HG03354 (cell line): ENCODE measurements at regions not wholly inside any gene's neighbourhood (a gene's known extent, or its start where the extent isn't known, plus 50 kb on each side); places are given as distances from the start of the nearest gene placed in this dataset.

ENCODE experiments used
- ATAC-seq: cut with Tn5 transposase; IDR thresholded peaks from one replicate; pipeline ENCODE4 v1.9.1; 2021; ENCODE audit warnings: mild to moderate bottlenecking; ENCODE audit not compliant: unreplicated experiment, poor library complexity, severe bottlenecking

DNA sequence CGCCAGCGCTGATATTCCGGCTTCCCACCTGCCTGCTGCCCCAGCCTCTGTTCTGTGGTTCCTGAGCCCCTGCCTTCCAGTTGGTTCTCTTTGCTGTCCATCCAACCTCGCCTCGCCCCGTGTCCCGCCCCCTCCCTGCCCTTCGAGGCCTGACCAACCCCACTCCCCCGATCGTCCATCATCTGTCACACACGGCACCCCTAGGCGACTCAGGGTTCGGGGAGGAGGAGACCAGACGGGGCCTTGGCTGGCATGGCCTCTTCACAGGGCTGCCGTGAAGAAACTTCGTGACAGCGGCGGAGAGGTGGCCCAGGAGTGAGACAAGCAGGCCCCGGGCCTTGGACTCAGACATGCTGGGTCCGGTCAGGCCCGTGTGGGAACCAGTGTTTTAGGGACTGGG lies 226.1 kb downstream of the QKI start:
- no peak for ATAC-seq

DNA sequence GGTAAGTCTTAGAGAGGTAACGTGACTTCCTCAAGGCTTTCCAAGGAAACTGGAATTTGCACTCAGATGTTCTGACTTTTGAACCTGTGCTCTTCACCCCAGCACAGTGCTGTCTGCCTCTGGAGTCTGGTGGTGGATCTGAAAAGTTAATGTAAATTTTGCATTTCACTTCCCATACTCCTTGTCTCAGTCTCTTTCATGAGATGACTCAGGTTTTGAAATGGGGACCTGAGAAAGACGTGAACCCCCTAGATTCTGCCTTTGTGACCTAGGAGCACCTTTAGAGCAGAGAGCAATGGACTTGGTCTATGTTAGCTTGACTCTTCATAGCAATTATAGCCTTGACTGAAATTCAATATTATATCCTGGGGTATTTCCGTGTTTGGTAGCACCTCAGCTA lies 223.0 kb downstream of the QKI start:
- peak; percentile 82 for ATAC-seq

GRCh38 chr6:163635731-163636364 lies 221.3 kb downstream of the QKI start:
- ATAC-seq = no peak

DNA sequence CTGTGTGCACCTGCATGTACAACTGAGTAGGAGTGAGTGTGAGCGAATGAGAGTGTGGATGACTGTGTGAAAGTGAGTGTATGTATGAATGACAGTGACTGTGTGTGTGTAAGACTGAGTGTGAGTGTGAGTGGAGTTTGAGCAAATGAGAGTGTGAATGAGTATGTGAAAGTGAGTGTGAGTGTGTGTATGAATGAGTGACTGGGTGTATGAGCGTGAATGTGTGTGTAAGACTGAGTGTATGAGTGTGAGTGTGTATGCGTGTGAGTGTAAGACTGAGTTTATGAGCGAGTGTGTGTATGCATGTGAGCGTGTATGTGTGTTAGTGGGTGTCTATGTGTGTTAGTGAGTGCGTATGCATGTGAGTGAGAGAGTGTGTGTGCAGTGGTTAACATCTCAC lies 220.8 kb downstream of the QKI start:
- ATAC-seq = no peak

DNA sequence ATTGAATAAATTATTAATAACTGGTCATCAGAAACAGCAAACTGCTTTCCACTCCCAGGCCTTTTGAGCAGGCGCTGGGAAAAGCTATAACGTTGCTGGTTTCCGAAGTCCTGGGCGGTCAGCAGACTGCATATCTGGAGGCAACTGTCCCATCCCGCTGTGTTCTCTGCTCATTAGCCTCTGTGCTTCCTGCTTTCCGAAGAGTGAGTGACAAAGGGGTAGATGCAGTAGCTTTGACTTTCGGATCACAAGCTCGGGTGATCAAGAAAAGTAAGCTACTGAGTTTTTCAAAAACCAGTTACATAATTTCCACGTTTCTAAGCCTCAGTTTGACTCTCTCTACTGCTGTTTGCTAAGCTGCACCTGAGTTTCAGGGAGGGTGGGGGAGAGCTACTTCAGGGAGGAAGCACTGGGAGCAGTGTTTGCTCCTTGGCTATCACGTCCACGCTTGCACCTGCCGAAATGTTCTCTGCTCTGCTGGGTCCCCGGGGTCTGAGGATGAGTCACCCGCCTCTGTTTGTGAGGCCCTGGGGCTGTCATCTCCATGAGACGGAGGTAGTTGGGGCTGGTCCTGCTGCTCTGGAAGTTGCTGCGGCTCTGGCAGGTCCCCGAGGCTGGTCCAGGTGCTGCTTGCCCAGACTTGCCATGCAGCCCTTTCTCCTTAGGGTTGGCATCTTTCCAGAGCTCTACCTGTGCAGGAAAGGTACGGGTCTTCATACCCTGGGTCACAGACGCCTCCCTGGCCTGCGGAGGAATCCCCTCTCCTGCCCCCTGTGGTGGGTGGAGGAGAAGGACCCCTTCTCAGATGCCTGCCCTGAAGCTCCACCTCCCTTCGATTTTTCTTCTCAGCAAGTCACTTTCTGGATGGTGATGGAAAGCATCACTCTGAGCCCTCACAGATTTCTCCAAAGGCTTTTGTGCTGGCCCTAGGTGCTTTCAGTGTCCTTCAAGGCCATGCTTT lies 220.0 kb downstream of the QKI start:
- ATAC-seq = no peak

DNA sequence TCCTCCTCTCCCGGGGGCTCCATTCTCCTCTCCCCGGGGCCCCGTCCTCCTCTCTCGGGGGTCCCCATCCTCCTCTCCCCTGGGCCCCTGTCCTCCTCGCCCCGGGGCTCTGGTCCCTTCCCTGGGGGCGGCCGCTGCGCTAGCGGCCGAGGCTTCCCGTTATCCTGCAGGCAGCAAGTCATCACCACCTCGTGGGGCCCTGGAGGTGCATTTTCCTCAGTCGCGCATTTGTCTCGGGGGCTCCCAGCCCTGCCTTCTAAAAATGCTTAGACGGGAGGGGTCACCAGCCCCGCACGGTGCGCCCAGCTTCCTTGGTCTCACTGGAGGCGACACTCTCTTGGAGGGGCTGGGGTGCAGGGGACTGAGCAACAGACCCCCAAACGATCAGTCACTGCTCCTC lies 216.5 kb downstream of the QKI start:
- ATAC-seq = no peak

DNA sequence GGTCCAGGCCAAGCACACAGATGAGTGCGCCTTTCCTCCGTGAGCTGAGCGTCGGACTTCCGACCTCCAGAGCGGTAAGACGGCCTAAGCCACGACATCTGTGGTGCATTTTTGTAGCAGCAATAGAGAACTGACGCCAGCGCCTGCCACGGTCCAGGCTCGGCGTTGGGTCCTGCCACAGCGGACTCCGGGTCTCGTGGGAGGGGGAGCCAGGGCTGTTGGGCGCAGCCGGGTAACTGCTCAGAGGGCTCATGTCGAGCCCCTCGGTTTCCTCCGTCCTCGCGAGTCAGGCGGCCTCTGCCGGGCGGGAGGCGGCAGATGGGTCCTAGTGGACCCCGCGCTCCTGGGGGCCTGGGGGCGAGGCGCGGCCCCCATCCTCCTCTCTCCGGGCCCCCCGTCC lies 216.1 kb downstream of the QKI start:
- ATAC-seq = no peak

DNA sequence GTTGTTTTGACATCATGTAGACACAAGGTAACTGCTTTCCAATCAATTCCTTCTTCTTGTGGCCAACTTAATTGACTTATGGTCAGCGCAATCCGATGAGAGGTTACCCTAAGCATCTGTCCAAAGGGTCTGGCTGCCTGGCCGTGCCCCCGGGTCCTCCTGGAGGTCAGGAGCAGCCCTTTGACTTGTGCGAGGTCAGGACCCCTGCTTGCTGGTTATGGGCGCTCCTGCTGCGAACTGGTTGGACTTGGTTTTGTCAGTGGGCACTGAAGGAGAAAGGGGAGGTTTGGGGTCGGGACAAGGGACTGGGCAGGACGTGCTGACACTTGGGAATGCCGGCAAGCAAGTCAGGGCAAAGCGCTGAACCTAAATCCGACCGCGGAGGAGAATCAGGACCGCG lies 215.6 kb downstream of the QKI start:
- ATAC-seq = no peak
